ENCODE measurements at regions not wholly inside any gene's neighbourhood (a gene's known extent, or its start where the extent isn't known, plus 50 kb on each side); places are given as distances from the start of the nearest gene placed in this dataset.

GRCh38 chr9:87259543-87260518 lies 237.8 kb upstream of the DAPK1 start:
- DNase-seq: no peak

GRCh38 chr9:87263291-87263690 lies 234.4 kb upstream of the DAPK1 start:
- DNase-seq: no peak

GRCh38 chr9:87266697-87267096 lies 231.0 kb upstream of the DAPK1 start:
- no peak for DNase-seq

- DNase-seq: no peak
Observed at GRCh38 chr9:87267251-87268070, 230.2 kb upstream of the DAPK1 start.

- no peak for DNase-seq
Observed at GRCh38 chr9:87269296-87270176, 228.1 kb upstream of the DAPK1 start.

- no peak for DNase-seq
Observed at GRCh38 chr9:87270221-87270847, 227.3 kb upstream of the DAPK1 start.

GRCh38 chr9:87270848-87271234 lies 226.8 kb upstream of the DAPK1 start:
- DNase-seq: no peak

GRCh38 chr9:87271696-87272477 lies 225.8 kb upstream of the DAPK1 start:
- no peak for DNase-seq

GRCh38 chr9:87275047-87275725 lies 222.5 kb upstream of the DAPK1 start:
- no peak for DNase-seq

GRCh38 chr9:87276327-87276841 lies 221.3 kb upstream of the DAPK1 start:
- no peak for DNase-seq

- no peak for DNase-seq
Observed at GRCh38 chr9:87276851-87277261, 220.8 kb upstream of the DAPK1 start.

GRCh38 chr9:87277346-87277745 lies 220.3 kb upstream of the DAPK1 start:
- DNase-seq: no peak

GRCh38 chr9:87278971-87279733 lies 218.5 kb upstream of the DAPK1 start:
- no peak for DNase-seq

- DNase-seq: no peak
Observed at GRCh38 chr9:87280421-87280820, 217.2 kb upstream of the DAPK1 start.

GRCh38 chr9:87282538-87282937 lies 215.1 kb upstream of the DAPK1 start:
- DNase-seq: no peak

GRCh38 chr9:87283585-87283984 lies 214.1 kb upstream of the DAPK1 start:
- no peak for DNase-seq

- no peak for DNase-seq
Observed at GRCh38 chr9:87285183-87285850, 212.3 kb upstream of the DAPK1 start.

GRCh38 chr9:87286506-87286905 lies 211.2 kb upstream of the DAPK1 start:
- DNase-seq: no peak

All from DMS 273 treated with DMSO at 0.1 percent for 48 hours (cell line).